Ramos (cell line): ENCODE measurements at regions not wholly inside any gene's neighbourhood (a gene's known extent, or its start where the extent isn't known, plus 50 kb on each side); places are given as distances from the start of the nearest gene placed in this dataset.
"Not testable (repeated sequence)": the region's sequence is repeated elsewhere in the genome, so short reads cannot be mapped to it uniquely, and the experiment has no call there.

Experiments used
- in situ Hi-C: fragments of 300-500 bp; cut with MboI; formaldehyde crosslinking; loops from one replicate; pipeline ENCODE4 v1.14.3; 2022; ENCODE audit warnings: low sequenced_read_pairs; ENCODE audit not compliant: unreplicated experiment

- in situ Hi-C loops: not testable (repeated sequence)
Measured at GRCh38 chr9:33734941-33735835, 60.2 kb upstream of the PRSS3 start.

- in situ Hi-C loops: no loop called here
Measured at GRCh38 chr9:33737811-33738606, 57.4 kb upstream of the PRSS3 start.

GRCh38 chr9:33739398-33739797 is 56.0 kb upstream of the PRSS3 start:
- in situ Hi-C loops: no loop called here

GRCh38 chr9:33740075-33740474 is 55.3 kb upstream of the PRSS3 start:
- in situ Hi-C loops: no loop called here

GRCh38 chr9:33740958-33741357 is 54.4 kb upstream of the PRSS3 start:
- in situ Hi-C loops: not testable (repeated sequence)

GRCh38 chr9:33742051-33742450 is 53.3 kb upstream of the PRSS3 start:
- in situ Hi-C loops: no loop called here

- in situ Hi-C loops: no loop called here
Measured at GRCh38 chr9:33742519-33742918, 52.8 kb upstream of the PRSS3 start.
